HG02642 (cell line): ENCODE measurements at regions not wholly inside any gene's neighbourhood (a gene's known extent, or its start where the extent isn't known, plus 50 kb on each side); places are given as distances from the start of the nearest gene placed in this dataset.

ENCODE experiments used
- ATAC-seq: cut with Tn5 transposase; IDR thresholded peaks from one replicate; pipeline ENCODE4 v1.9.1; 2021; ENCODE audit warnings: mild to moderate bottlenecking; ENCODE audit not compliant: unreplicated experiment, poor library complexity

DNA sequence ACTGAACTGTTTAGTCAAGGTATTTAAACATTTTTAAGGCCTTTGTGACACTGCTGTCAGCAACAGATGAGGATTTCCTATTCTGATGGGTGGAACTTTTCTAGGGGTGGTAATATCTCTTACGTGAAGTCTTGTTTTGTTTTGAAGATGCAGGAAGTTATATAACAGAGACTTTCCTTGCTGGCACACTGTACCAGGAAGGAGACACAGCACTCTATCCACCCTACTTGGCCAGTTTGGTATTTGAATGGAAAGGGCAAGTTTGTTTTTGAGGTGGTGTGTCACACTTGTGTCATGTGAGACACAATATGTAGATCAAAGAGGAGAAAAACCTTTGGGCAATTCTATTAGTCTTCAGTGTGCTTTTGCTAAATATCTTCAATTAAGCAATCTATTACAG lies 51.6 kb upstream of the SRP54 start:
- peak; percentile 44 for ATAC-seq

DNA sequence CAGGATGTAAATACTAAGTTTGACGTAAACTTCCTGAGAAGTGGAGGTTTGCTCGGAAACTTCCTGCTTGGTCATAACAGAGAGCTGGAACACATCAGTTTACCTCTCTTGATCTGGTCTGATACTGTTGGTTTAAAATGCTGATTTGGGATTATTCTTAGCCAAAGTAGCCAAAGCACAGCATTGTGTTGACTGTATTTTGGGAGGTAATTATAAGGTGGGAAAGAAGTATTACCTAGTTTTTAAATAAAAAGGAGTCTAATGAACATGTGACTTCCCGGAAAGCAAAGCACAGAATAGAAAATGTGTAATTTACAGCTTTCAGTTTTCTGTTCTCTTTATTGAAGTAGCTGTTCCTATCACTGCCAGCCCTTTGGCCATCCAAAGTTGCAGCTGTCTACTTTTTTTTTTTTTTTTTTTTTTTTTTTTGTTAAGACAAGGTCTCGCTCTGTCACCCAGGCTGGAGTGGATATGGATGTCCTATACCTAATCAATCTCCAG lies 52.2 kb upstream of the SRP54 start:
- peak; percentile 79 for ATAC-seq

DNA sequence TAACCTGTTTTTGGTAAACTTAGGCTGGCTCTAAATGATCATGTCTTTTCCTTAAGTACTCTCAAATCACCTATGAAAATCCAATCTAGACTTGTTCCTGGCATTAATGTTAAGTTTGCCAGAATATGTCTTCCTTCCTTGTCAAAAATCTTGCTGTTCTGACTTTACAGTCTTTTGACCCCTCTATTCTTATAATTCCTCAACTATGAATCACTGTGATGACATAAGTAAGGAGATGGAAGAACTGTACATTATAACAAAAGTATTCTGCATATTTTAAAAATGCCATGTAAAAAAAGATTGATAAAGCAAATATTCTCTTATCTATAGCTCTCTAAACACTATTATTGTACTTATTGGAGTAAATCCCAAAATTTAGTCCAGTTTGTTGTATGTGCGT lies 51.4 kb upstream of the BAZ1A start:
- no peak for ATAC-seq
